PC-3 (cell line): ENCODE measurements at regions not wholly inside any gene's neighbourhood (a gene's known extent, or its start where the extent isn't known, plus 50 kb on each side); places are given as distances from the start of the nearest gene placed in this dataset.

ENCODE experiments used
- CTCF ChIP-seq: fragments of 300-600 bp; sonication (generic); conservative IDR thresholded peaks from 2 replicates; pipeline ENCODE4 v1.5.1; 2017; ENCODE audit warnings: antibody characterized with exemption, low read depth, mild to moderate bottlenecking, low read length
- EZH2phosphoT487 ChIP-seq: fragments of 300-600 bp; sonication (generic); IDR thresholded peaks from 2 replicates; pipeline ENCODE4 v1.6.1; 2018; ENCODE audit warnings: mild to moderate bottlenecking, antibody characterized with exemption, low read length, borderline replicate concordance

- TF ChIP-seq CTCF (no peak), EZH2phosphoT487 (no peak)
Observed at GRCh38 chr2:201974171-201975100, 59.2 kb upstream of the FZD7 start.
